H1 (cell line): ENCODE measurements at regions not wholly inside any gene's neighbourhood (a gene's known extent, or its start where the extent isn't known, plus 50 kb on each side); places are given as distances from the start of the nearest gene placed in this dataset.

ENCODE experiments used
- CTCF ChIA-PET: fragments of 300-600 bp; sonication (Branson Sonifier 250); formaldehyde crosslinking; loops from one replicate; lab custom pipeline; 2021; ENCODE audit not compliant: partially characterized antibody; lab: Charles Lee
- POLR2A ChIA-PET: fragments of 300-600 bp; sonication (Branson Sonifier 250); formaldehyde crosslinking; loops from one replicate; lab custom pipeline; 2021; ENCODE audit warnings: inconsistent platforms; ENCODE audit not compliant: partially characterized antibody; lab: Charles Lee
- DNase-seq, 2 experiments: peaks; one replicate each; pipeline versions ENCODE4 v3.0.0 to v3.0.0-alpha.2; 2010 to 2022; ENCODE audit warnings: low spot score in 2 of 2, low read depth in 1 of 2, mixed read lengths in 1 of 2
- FAIRE-seq: peaks from 2 replicates; lab custom pipeline; 2011; peaks lifted over from hg19 to GRCh38; lab: Jason Lieb, UNC
- H2AFZ ChIP-seq: 2 replicates; pipeline ENCODE4 v1.8.1; 2012; ENCODE audit warnings: low read length, inconsistent platforms
- H2AK5ac ChIP-seq: 2 replicates; pipeline ENCODE4 v1.6.1; 2013; ENCODE audit warnings: low read depth, low read length
- H2BK120ac ChIP-seq: replicated peaks from 2 replicates; pipeline ENCODE3; 2013; ENCODE audit warnings: low read depth, low read length, inconsistent platforms
- H2BK12ac ChIP-seq: 2 replicates; pipeline ENCODE4 v1.6.1; 2013; ENCODE audit warnings: low read depth, low read length
- H2BK15ac ChIP-seq: 2 replicates; pipeline ENCODE4 v1.6.1; 2013; ENCODE audit warnings: low read length
- H2BK20ac ChIP-seq: 2 replicates; pipeline ENCODE4 v1.6.1; 2013; ENCODE audit warnings: low read length
- H2BK5ac ChIP-seq: 2 replicates; pipeline ENCODE4 v1.6.1; 2013; ENCODE audit warnings: low read depth, low read length
- H3K14ac ChIP-seq: 2 replicates; pipeline ENCODE4 v1.6.1; 2013; ENCODE audit warnings: inconsistent platforms; ENCODE audit not compliant: insufficient read length
- H3K18ac ChIP-seq: 2 replicates; pipeline ENCODE4 v1.6.1; 2013; ENCODE audit warnings: low read length; ENCODE audit errors: extremely low read depth
- H3K23ac ChIP-seq: 2 replicates; pipeline ENCODE4 v1.6.1; 2013; ENCODE audit warnings: inconsistent platforms; ENCODE audit not compliant: insufficient read length
- H3K23me2 ChIP-seq: 2 replicates; pipeline ENCODE4 v1.6.1; 2013; ENCODE audit warnings: low read depth, low read length
- H3K27ac ChIP-seq: 2 replicates; pipeline ENCODE4 v1.6.1; 2011; ENCODE audit warnings: low read depth, low read length, inconsistent platforms
- H3K27me3 ChIP-seq, 4 experiments: replicated peaks in 1 of 4; 1 replicate in 1 of 4; 2 replicates in 3 of 4; pipeline versions ENCODE4 v1.6.1 to v1.8.1; 2011 to 2013; ENCODE audit warnings: low read length in 3 of 4, mild to moderate bottlenecking in 3 of 4, inconsistent platforms in 2 of 4, mixed read lengths in 2 of 4, moderate library complexity in 1 of 4; ENCODE audit not compliant: control insufficient read depth in 3 of 4, insufficient read depth in 3 of 4; ENCODE audit errors: extremely low read depth in 1 of 4
- H3K36me3 ChIP-seq, 4 experiments: 2 replicates each; pipeline versions ENCODE4 v1.6.1 to v1.8.1; 2011 to 2013; ENCODE audit warnings: mild to moderate bottlenecking in 4 of 4, low read length in 3 of 4, moderate library complexity in 2 of 4, control low read depth in 1 of 4, inconsistent platforms in 1 of 4; ENCODE audit not compliant: insufficient read depth in 4 of 4, control insufficient read depth in 2 of 4
- H3K4ac ChIP-seq: replicated peaks from 2 replicates; pipeline ENCODE3; 2013; ENCODE audit warnings: low read length, low read depth, mixed read lengths, inconsistent platforms; ENCODE audit not compliant: insufficient read length
- H3K4me1 ChIP-seq, 4 experiments: replicated peaks in 1 of 4; 1 replicate in 1 of 4; 2 replicates in 3 of 4; pipeline versions ENCODE4 v1.6.1 to v1.8.1; 2011 to 2013; ENCODE audit warnings: low read length in 3 of 4, inconsistent platforms in 2 of 4, mixed read lengths in 1 of 4; ENCODE audit not compliant: insufficient read depth in 4 of 4, control insufficient read depth in 3 of 4
- H3K4me2 ChIP-seq, 2 experiments: 2 replicates each; pipeline versions ENCODE4 v1.6.1 to v1.8.1; 2011 to 2013; ENCODE audit warnings: low read depth in 2 of 2, low read length in 2 of 2, control low read depth in 1 of 2, inconsistent platforms in 1 of 2, mild to moderate bottlenecking in 1 of 2; ENCODE audit not compliant: insufficient read depth in 1 of 2
- H3K4me3 ChIP-seq, 4 experiments: fragments of 200-600, 300-600 bp in 1 of 4; sonication (generic), shearing (Covaris generic), sonication (Bioruptor Twin) in 1 of 4; 2 replicates each; pipeline versions ENCODE4 v1.5.1 to v1.8.1; 2011 to 2016; ENCODE audit warnings: low read length in 4 of 4, low read depth in 3 of 4, control low read depth in 2 of 4, inconsistent platforms in 2 of 4, mild to moderate bottlenecking in 2 of 4, mixed read lengths in 1 of 4, moderate library complexity in 1 of 4; ENCODE audit not compliant: insufficient read depth in 2 of 4; ENCODE audit errors: extremely low read depth in 1 of 4
- H3K56ac ChIP-seq: replicated peaks from 2 replicates; pipeline ENCODE3; 2013; ENCODE audit warnings: low read depth, mild to moderate bottlenecking, mixed read lengths, low read length, inconsistent platforms; ENCODE audit not compliant: insufficient read length
- H3K79me1 ChIP-seq: 2 replicates; pipeline ENCODE4 v1.6.1; 2013; ENCODE audit warnings: low read depth, low read length, control low read depth
- H3K79me2 ChIP-seq, 2 experiments: 2 replicates each; pipeline versions ENCODE4 v1.6.1 to v1.8.1; 2012 to 2013; ENCODE audit warnings: low read length in 2 of 2, mild to moderate bottlenecking in 2 of 2, inconsistent platforms in 1 of 2; ENCODE audit not compliant: insufficient read depth in 2 of 2, control insufficient read depth in 1 of 2
- H3K9ac ChIP-seq, 4 experiments: replicated peaks in 1 of 4; 1 replicate in 1 of 4; 2 replicates in 3 of 4; pipeline versions ENCODE4 v1.6.1 to v1.8.1; 2011 to 2013; ENCODE audit warnings: low read depth in 3 of 4, low read length in 3 of 4, control low read depth in 2 of 4, mild to moderate bottlenecking in 2 of 4, moderate library complexity in 2 of 4, inconsistent platforms in 1 of 4; ENCODE audit errors: extremely low read depth in 1 of 4
- H3K9me3 ChIP-seq, 2 experiments: 2 replicates each; pipeline versions ENCODE4 v1.6.1 to v1.8.1; 2012 to 2013; ENCODE audit warnings: mild to moderate bottlenecking in 2 of 2, moderate library complexity in 2 of 2, control low read depth in 1 of 2, inconsistent platforms in 1 of 2, low read depth in 1 of 2, low read length in 1 of 2, mixed read lengths in 1 of 2; ENCODE audit not compliant: insufficient read depth in 2 of 2
- H4K20me1 ChIP-seq, 2 experiments: replicated peaks in 1 of 2; 2 replicates each; pipeline versions ENCODE3 to v1.8.1; 2011 to 2013; ENCODE audit warnings: inconsistent platforms in 2 of 2, low read length in 2 of 2, mild to moderate bottlenecking in 1 of 2; ENCODE audit not compliant: insufficient read depth in 2 of 2, control insufficient read depth in 1 of 2
- H4K5ac ChIP-seq: 2 replicates; pipeline ENCODE4 v1.6.1; 2013; ENCODE audit warnings: low read length, low read depth, mixed read lengths, inconsistent platforms; ENCODE audit not compliant: insufficient read length
- H4K8ac ChIP-seq: 2 replicates; pipeline ENCODE4 v1.8.0; 2013; ENCODE audit warnings: mild to moderate bottlenecking, moderate library complexity, low read length, inconsistent platforms; ENCODE audit not compliant: insufficient read depth; ENCODE audit errors: extremely low read depth
- H4K91ac ChIP-seq: replicated peaks from 2 replicates; pipeline ENCODE3; 2013; ENCODE audit warnings: low read length, mixed read lengths, inconsistent platforms; ENCODE audit not compliant: insufficient read length
- BRCA1 ChIP-seq: IDR thresholded peaks from 2 replicates; pipeline ENCODE4 v1.6.1; 2012; ENCODE audit warnings: low read depth, low read length, improper control_type of control experiment
- CTBP2 ChIP-seq: IDR thresholded peaks from 2 replicates; pipeline ENCODE4 v1.7.0; 2011; ENCODE audit warnings: borderline replicate concordance, mild to moderate bottlenecking, moderate library complexity, mixed read lengths, low read length; ENCODE audit not compliant: insufficient read depth, insufficient read length
- EGR1 ChIP-seq: IDR thresholded peaks from 2 replicates; pipeline ENCODE4 v1.6.1; 2011; ENCODE audit warnings: low read depth, low read length, borderline replicate concordance
- KDM1A ChIP-seq: fragments of 200-600, 300-600 bp; sonication (generic); IDR thresholded peaks from 2 replicates; pipeline ENCODE4 v1.7.1; 2016; ENCODE audit warnings: mild to moderate bottlenecking, low read length, borderline replicate concordance
- NRF1 ChIP-seq: IDR thresholded peaks from 2 replicates; pipeline ENCODE4 v1.6.1; 2011; ENCODE audit warnings: mild to moderate bottlenecking, low read depth, low read length, improper control_type of control experiment
- POLR2AphosphoS5 ChIP-seq: IDR thresholded peaks from 2 replicates; pipeline ENCODE4 v1.6.1; 2011; ENCODE audit warnings: low read depth, low read length
- RAD21 ChIP-seq, 2 experiments: IDR thresholded peaks in 1 of 2; conservative IDR thresholded peaks in 1 of 2; 2 replicates each; pipeline ENCODE4 v1.6.1; 2011; ENCODE audit warnings: low read depth in 2 of 2, low read length in 2 of 2, improper control_type of control experiment in 1 of 2, inconsistent platforms in 1 of 2, mild to moderate bottlenecking in 1 of 2, moderate library complexity in 1 of 2
- WGBS, 2 experiments: shearing (Covaris generic) in 1 of 2; methylation state at CpG; one replicate each; pipeline versions ENCODE4 v1.1.6 to v1.1.7; 2013 to 2015; ENCODE audit warnings: low lambda C conversion rate in 2 of 2, mixed read lengths in 2 of 2, inconsistent platforms in 1 of 2, low coverage in 1 of 2, missing lambda C conversion rate in 1 of 2; ENCODE audit not compliant: insufficient replicate concordance in 2 of 2, insufficient coverage in 1 of 2, insufficient read length in 1 of 2; ENCODE audit errors: extremely low coverage in 1 of 2, missing lambda C conversion rate in 1 of 2; 5-methylcytosine and 5-hydroxymethylcytosine counted together

DNA sequence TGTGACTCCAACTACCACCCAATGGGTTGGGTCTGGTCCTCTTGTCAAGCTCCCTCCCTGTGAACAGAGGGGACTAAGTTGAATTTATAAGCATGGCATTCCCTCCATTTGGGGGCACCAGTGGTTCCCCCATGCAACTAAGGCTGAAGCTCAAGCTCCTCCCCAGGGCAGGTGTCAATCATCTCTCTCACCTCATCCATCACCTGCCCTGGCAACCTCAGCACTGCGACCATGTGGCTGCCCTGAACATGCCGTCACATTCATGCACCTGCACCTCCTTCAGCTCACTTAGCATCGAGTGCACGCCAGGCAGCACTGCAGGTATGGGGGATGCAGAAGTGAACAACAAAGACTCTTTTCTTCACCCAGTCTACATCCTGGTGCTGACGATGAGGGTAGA is 799.3 kb downstream of the TBC1D22A start:
- H3K79me1 ChIP-seq, result no peaks in the 10 kb centered on the region
- no peak for TF ChIP-seq KDM1A
- TF ChIP-seq NRF1, result no peak
- no peak for TF ChIP-seq CTBP2
- no peak for TF ChIP-seq BRCA1
- no peak for TF ChIP-seq RAD21 (IDR thresholded peaks at IDR 0.05 in 1 of 2, conservative IDR thresholded peaks at IDR 0.05 in 1 of 2; ENCODE audit: low read depth in 2 of 2, low read length in 2 of 2)
- no peak for TF ChIP-seq EGR1
- TF ChIP-seq POLR2AphosphoS5, result no peak

More for the DNA sequence above, 799.3 kb downstream of the TBC1D22A start:
- Histone ChIP-seq H2BK5ac (no peak overlapping the region), H2AFZ (no peak overlapping the region), H3K4me1 (no peaks in the 10 kb centered on the region), H4K20me1 (no peaks in the 10 kb centered on the region), H4K8ac (no peak overlapping the region), H3K56ac (no peak overlapping the region), H2BK12ac (no peak overlapping the region), H3K23me2 (peaks cover 4% of the 10 kb centered on the region; the same call in 1 of the 2 replicates), H2BK120ac (no peak overlapping the region), H3K27me3 (no peaks in the 10 kb centered on the region), H3K9me3 (peaks cover 81 to 89% of the 10 kb centered on the region in 2 experiments), H3K4me3 (no peak overlapping the region), H3K4ac (no peak overlapping the region), H3K36me3 (no peaks in the 10 kb centered on the region), H2BK20ac (no peak overlapping the region), H3K79me2 (no peaks in the 10 kb centered on the region), H4K91ac (no peak overlapping the region), H3K27ac (no peak overlapping the region), H3K23ac (no peak overlapping the region), H2BK15ac (no peak overlapping the region), H3K18ac (no peak overlapping the region), H3K9ac (no peak overlapping the region), H3K4me2 (no peak overlapping the region), H3K14ac (no peak overlapping the region), H4K5ac (no peak overlapping the region), H2AK5ac (no peak overlapping the region)
- FAIRE-seq, result no peak
- CTCF ChIA-PET, result interaction anchor here (0.6 kb wide), 2 partner anchors 398 to 575 kb away, joined by 3 to 4 read pairs; no protein-coding TSS in a partner anchor
- POLR2A ChIA-PET, result no interaction called here
- DNase-seq, result no peak
- 84% methylated on average over 5 of the region's 5 CpGs; no CpG with 5 or more reads in 1 of the 2 experiments for WGBS, 2 experiments
